C1 segment of cervical spinal cord (tissue), 14 donors: ENCODE measurements at regions not wholly inside any gene's neighbourhood (a gene's known extent, or its start where the extent isn't known, plus 50 kb on each side); places are given as distances from the start of the nearest gene placed in this dataset.
A peak's percentile ranks its signal among the peaks of the same experiment; 100 is the strongest.

Experiments used
- DNase-seq, 14 donors: peaks; one replicate each; lab custom pipeline; 2025; lab: John Stamatoyannopoulos, UW

DNA sequence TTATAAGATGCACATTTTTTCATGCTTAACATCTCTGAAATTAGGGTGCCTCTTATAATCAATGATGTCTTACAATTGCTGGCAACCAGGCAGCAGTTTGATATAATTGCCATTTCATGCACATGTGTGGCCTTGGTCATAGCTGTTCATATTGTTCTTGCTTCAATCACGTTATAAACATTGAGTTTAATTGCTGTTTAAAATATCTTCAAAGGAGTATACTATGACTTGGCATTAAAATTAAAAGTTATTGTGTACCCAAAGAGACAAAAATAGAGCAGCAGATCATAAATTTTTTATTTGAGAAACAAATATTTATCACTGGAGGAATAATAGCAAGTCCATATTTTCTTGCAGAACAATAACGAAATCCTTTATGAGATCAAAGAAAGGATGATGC, 325.5 kb downstream of the LMX1A start:
- no peak for DNase-seq

DNA sequence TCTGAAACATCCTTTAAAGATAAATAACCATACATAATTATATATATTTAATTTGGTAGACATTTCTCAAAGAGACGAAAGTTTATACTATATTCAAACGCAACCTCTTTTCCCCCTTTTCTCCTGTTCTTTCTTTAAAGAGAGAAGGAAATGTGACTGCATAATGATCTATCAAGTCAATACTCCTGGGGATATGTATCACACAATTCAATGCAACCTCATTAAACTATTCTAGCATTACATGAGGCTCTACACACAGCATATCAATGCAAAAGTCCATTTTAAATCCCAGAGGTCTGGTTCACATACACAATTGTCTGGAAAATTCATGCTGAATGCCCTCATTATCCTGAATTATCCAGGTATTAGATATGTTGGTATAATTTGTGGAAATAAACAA, 330.7 kb downstream of the LMX1A start:
- DNase-seq: no peak

GRCh38 chr1:165014753-165015152, 341.8 kb downstream of the LMX1A start:
- no peak for DNase-seq

GRCh38 chr1:165011991-165012531, 344.5 kb downstream of the LMX1A start:
- DNase-seq: no peak

GRCh38 chr1:165011186-165011585, 345.3 kb downstream of the LMX1A start:
- no peak for DNase-seq

DNA sequence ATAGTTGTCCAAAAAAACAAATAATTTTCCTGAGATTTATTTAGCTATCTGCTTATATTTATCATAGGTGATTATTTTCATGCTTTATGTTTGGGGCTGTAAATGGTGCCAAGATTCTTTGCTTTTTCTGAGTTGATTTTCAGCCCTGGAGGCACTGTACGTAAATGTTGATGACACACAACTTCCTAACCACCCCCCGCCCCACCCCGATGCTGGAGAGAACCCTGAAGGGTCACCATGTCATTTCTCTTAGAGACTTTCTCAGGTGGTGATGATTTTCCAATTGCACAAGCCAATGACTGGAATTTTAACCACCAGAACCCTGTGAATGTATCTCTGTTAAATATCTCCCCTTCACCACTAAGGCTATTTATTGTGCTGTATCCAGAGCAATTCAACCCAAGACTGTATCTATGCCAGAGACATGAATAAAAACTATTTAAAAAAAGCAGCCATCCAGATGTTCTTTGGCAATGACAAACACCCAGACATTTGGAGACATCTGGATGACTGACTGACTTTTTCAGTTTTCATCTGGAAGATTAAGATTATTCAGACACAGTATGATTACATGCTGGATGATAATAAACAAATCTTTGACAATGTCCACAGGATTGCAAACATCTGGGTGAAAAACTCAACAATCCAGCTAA, 346.0 kb downstream of the LMX1A start:
- DNase-seq: no peak

DNA sequence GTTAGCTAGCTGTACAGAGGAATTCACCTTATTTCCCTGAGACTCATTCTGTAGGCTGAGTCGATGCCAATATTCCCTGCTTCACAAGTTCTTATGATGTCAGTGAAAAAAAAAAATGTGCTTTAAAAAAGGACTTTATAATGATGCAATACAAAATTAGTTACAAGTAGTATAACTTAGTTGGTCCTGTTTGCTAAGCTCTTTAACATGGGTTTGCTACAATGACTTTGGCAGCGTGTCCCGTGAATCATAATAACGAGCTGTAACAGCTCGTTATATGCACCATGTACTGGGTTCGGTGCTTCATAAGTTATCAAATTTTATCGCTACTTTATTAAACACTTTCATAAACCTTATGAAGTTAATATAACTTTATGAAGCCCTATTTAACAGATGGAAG, 349.7 kb downstream of the LMX1A start:
- no peak for DNase-seq

GRCh38 chr1:164999146-164999545, 357.4 kb downstream of the LMX1A start:
- DNase-seq: peak in 2 of 14 donors; percentile 3 to 4

DNA sequence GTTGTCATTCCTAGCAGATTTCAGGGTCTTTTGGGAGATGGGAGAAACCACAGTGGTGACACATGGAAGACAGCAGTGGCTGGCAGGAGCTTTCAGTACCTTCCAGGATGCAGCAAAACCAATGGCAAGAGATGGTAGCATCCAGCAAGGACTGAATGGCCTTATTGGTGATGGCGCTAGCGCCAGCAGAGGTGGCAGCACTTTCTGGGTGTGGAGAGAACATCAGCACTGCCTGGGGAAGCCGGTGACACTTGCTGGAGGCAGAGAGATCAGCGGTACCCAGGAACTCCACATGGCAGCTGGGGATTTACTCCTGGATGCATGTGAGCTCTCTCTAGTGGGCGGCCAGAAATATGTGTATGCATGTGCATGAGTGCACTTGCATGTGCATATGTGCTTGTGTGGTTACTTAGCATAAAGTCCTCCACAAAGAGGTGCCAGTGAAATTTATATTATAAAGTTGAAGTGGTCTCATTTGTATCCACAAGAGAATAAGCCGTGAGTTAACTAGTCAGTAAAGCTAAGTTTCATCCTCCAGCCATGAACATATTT, 364.7 kb downstream of the LMX1A start:
- no peak for DNase-seq

DNA sequence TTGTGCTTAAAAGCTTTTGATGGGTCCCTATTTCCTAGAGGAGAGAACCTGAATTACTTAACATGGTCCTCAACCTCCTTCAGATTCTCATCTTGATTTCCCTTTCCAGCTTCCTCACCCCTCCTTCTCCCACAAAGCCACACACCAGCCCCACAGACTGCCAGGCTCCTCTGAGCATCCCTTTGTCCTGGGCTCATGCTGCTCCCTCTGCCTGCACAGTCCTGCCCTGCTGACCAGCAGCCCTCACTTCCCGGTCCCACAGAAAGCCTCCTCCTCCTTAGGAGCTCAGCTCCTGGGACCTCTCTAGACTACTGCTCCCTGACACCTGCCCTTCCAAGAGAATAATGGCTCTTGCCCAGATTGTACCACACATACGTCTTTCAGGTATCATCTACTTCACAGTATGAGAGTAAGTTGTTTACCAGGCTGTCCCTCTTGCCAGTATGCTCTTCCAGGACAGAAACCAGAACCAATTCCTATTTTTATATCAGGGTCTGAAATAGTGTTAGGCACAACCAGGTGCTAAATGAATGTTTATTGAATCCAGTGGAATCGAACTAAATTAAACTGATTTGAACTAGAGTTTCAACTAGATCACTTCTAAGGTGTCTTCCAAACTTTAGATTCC, 373.4 kb downstream of the LMX1A start:
- DNase-seq: peak in 8 of 14 donors; percentile 1 to 35 (median 6)

- DNase-seq: peak in 1 of 14 donors; percentile 35
Observed at GRCh38 chr1:164982545-164982944, 374.0 kb downstream of the LMX1A start.

- no peak for DNase-seq
Observed at GRCh38 chr1:164977561-164977960, 379.0 kb downstream of the LMX1A start.

DNA sequence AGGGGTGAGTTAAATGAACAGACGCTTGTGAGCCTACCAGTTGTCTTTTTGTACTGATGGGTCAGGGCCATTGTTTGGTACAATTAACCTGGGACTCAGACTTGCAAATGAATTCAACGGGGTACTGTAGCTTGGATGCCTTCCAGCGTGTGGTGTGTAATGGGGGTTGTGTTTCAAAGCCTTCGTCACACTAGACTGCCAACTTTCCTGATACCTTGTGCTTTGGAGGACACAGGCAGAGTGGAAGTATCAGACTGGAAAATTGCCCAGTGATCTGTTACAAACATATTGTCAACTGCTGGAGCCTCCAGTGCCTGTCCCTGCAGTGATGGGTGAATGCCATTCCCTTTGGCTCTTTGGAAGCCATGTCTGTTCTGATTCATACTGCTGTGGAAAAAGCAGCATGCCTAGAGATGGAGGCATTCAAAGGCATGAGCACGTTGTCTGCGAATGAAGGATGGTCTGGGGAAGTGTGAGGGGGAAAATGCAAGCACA, 384.5 kb downstream of the LMX1A start:
- no peak for DNase-seq

DNA sequence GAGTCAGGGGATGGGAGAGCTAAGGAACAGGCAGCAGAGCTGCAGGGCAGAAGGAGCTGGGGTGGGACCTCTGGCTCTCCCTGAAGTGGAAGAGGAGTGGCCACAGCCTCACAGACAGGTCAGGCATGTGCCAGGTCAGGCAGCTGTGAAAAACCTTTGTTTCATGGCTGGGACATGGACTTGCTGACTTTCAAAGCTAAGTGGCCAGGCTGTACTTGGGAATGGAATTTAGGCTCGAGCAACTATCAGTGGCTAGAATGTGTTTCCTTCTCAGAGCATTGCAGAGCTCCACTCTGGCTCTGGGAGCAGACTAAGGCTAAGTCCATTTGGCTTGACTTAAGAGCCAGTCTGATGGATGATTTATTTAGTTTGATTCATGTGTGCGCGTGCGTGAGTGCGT, 385.1 kb downstream of the LMX1A start:
- no peak for DNase-seq

DNA sequence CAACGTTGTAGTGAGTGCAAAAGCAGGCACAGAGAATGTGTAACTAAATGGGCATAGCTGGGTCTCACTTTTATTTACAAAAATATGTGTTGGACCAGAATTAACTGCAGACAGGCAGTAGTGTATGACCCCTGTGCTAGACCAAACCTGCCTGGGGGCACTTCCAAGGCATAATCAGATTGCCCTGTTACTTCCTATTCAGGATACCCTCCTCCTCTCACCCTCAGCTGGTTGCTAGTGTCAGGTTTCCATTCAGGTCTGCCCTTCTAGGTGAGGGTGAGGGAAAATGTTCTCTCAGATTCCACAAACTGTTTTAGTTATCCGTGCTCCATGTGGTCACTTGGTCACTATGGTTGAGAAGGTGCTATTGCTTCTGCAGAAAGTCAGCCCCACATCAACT, 387.3 kb downstream of the LMX1A start:
- DNase-seq: no peak

DNA sequence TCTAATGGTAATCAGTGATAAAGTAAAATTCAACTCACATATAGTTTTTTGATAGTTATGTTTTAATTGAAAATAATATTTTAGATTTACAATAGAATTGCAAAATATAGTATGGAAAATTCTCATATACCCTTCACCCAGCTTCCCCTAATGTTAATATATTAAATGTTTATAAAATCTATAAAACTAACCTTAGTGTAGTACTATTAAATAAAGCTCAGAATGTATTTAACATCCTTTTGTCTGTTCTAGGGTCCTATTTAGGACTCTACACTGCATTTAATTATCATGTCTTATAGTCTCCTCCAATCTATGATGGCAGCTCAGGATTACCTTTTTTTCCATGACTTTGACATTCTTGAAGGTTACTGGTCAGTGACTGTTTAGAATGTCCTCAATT, 389.2 kb downstream of the LMX1A start:
- DNase-seq: no peak

GRCh38 chr1:164961715-164962114, 394.8 kb downstream of the LMX1A start:
- no peak for DNase-seq

GRCh38 chr1:164958982-164959768, 397.3 kb downstream of the LMX1A start:
- no peak for DNase-seq

DNA sequence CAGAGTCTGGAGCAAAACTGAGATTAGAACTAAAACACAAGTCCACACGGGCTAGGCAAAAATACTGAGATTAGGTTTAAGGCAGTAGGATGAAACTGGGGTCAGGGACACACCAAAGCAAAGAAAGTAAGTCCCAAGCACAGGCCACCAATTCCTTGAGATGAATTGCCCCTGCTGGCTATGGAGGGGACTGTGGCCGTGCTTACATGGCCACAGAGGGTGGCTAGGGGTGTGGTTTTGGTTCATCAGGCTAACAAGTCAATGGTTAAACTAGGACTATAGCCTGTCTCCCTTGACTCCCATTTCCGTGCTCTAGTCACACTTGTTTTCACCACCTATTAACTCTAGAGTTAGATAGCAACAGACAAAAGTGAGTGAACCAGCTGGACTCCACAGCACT, 394.8 kb downstream of the PBX1 start:
- DNase-seq: no peak

GRCh38 chr1:164953098-164953497, 394.1 kb downstream of the PBX1 start:
- peak in 1 of 14 donors; percentile 3 for DNase-seq

- no peak for DNase-seq
Observed at GRCh38 chr1:164951508-164951907, 392.5 kb downstream of the PBX1 start.

DNA sequence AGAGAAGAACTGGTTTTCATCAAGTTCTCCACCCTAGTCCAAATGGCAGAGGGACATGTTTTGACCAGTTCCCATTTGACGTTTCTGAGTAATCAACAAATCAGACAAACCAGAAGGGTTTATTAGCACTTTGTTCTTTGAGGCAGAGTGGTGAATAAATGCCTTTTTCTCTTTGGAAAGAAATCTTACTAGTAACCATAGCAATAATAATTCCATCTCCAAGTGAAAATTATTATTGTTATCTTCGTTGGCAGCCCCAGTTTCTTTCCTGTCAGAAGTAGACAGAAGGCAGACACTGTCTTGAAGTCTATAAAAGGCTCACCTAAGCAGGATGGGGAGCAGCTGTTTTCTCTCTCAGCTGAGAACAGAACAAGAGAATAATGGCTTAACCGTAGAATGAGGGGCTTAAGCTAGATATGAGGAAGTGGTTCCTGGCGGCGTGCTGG, 391.6 kb downstream of the PBX1 start:
- DNase-seq: no peak
